HG02852 (cell line): ENCODE measurements at regions not wholly inside any gene's neighbourhood (a gene's known extent, or its start where the extent isn't known, plus 50 kb on each side); places are given as distances from the start of the nearest gene placed in this dataset.

Experiments used
- ATAC-seq: cut with Tn5 transposase; IDR thresholded peaks from one replicate; pipeline ENCODE4 v1.9.1; 2021; ENCODE audit warnings: mild to moderate bottlenecking, moderate library complexity; ENCODE audit not compliant: unreplicated experiment

DNA sequence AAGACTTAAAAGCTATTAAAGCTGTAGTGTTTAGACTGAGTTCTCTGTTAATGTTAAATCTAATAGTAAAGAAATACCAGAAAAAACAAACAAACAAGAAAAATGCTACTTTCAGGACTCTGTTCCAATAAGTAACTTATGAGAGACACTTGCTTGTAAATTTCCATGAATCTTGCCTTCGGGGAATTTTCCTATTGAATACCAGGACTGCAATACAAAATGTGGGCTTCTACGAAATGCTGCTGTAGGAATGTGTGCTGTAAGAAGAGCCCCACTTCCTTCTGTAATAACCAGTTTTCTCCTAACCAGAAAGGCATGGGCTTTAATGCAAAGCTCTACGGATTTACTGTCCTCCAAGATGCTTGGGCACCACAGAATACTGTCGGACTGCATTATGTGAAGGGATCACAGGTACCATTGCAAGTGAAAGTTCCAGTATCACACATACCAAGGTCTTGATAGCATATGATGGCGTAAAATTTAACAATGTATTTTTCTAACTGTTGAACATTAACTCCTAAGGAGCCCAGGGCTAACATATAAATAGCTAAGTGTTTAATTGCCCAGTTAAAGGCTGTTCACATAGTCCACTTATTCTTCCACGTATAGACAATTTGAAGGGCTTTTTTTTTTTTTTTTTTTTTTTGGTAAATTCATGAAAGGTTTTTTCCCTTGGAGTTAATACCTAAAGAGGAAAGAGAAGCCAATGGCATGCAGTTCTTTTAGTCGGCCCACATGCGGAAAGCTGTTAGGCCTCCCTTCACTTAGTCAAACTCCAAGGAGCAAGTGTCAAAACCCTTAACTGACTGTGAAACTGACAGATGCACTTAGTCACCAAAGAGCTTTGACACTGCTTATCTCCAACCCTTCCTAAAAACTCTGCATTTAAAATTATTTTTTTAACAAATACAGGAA, 564.0 kb upstream of the POU3F3 start:
- no peak for ATAC-seq

- no peak for ATAC-seq
These were observed 563.4 kb upstream of the POU3F3 start for GRCh38 chr2:104290566-104290891.

- ATAC-seq: no peak
These were observed 541.2 kb upstream of the POU3F3 start for GRCh38 chr2:104312684-104313083.

- ATAC-seq: no peak
These were observed 535.8 kb upstream of the POU3F3 start for GRCh38 chr2:104318001-104318665.

GRCh38 chr2:104321116-104321795, 532.7 kb upstream of the POU3F3 start:
- no peak for ATAC-seq

DNA sequence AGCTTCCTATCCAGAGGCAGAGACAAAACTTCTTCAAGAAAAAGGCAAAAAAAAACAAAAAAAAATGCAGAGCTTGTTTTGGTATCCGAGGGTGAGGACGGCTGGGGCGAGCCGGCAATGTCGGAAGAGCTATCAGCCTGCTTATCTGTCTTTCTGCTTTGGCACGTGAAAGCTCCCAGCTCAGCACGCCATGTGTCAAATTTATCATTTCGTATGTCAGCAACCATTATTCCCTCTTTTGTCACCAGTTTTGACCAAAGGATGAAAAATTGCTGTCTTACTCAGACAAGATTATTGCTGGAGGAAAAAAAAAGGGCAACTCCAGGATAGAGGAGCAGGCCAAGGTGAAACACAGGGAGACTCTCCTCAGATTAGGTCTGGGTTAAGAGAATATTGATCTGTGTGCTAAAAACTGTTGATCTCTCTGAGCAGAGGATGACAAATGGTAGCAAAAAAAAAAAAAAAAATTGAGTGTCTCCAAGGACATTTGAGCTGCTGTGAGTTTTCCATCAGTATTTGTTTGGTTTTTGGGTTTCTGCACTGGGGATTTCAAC, 532.0 kb upstream of the POU3F3 start:
- no peak for ATAC-seq

DNA sequence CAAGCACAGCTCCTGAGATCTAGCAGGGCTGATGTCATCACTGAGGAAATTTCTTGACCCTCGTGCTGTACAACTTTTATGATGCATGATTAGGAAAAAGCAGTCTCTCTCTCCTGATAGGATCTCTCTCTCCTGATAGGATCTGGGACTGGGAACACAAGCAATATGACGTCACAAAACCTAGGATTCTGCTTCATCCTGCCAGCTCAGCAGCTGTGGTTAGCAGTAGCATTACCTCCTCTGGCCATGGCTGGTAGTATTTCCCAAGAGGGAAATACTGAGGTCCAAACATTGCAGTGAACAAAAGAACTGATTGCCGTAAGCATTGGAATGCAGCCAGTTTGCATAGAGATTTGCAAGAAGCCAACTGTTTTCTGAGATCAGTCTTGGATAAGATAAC, 521.2 kb upstream of the POU3F3 start:
- ATAC-seq: no peak

GRCh38 chr2:104337869-104338268, 516.0 kb upstream of the POU3F3 start:
- ATAC-seq: no peak

DNA sequence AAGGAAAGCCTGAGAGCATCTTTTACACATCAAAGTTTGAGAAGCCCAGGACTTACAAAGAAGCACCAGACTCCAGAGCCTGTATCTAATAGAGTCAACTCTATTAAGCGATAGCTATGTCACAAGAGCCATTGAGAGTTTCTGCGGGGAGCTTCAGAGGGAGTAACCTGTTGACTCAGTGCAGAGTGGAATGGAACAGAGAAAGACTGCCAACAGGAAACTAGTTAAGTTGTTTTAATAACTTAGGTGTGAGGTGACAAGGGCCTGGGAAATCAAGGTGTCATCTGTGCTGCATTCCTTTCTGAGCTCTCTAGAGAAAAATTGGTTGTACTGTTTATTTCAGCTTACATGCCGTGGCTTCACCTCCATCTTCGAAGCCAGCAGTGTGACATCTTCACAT, 513.8 kb upstream of the POU3F3 start:
- no peak for ATAC-seq

- ATAC-seq: no peak
These were observed 512.8 kb upstream of the POU3F3 start for GRCh38 chr2:104340879-104341828.

DNA sequence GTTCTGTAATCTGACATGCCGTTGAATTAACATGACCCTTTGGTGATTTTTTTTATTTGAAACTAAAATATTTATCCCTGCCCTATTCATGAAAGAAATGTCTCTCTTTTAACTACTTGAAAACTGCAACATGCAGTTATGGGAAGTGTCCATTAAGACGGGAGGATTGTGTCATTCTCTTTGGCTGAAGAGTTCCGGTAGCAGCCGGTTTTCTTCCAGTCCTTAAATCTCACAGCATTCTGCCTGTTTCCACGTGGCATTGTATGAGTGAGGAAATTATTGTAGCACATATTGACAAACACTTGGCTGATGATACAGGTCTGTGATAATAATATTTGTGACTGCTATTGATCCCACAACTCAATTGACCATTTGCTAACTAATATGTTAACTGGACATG, 509.6 kb upstream of the POU3F3 start:
- ATAC-seq: no peak

DNA sequence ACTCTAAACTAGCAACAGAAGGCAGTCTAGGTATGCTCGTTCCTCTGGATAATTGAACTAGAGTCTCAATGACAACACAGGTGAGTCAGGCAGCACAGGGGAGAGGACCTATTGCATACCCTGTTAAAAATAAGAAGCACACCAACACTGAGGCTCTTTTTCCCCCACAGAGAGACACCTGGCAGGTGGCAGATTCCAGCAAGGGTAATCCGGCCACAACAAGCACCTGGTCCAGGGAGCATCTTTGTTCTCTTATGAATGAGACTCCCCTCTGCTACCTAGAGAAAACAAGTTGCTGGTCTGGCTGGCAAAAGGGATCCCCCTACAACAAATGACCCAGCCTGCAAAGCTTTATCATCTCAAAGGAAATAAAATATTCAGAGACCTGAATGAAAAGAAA, 508.9 kb upstream of the POU3F3 start:
- ATAC-seq: no peak

- ATAC-seq: no peak
These were observed 495.8 kb upstream of the POU3F3 start for GRCh38 chr2:104358122-104358521.

GRCh38 chr2:104361414-104361813, 492.5 kb upstream of the POU3F3 start:
- ATAC-seq: no peak

- no peak for ATAC-seq
These were observed 485.8 kb upstream of the POU3F3 start for GRCh38 chr2:104368089-104368488.

DNA sequence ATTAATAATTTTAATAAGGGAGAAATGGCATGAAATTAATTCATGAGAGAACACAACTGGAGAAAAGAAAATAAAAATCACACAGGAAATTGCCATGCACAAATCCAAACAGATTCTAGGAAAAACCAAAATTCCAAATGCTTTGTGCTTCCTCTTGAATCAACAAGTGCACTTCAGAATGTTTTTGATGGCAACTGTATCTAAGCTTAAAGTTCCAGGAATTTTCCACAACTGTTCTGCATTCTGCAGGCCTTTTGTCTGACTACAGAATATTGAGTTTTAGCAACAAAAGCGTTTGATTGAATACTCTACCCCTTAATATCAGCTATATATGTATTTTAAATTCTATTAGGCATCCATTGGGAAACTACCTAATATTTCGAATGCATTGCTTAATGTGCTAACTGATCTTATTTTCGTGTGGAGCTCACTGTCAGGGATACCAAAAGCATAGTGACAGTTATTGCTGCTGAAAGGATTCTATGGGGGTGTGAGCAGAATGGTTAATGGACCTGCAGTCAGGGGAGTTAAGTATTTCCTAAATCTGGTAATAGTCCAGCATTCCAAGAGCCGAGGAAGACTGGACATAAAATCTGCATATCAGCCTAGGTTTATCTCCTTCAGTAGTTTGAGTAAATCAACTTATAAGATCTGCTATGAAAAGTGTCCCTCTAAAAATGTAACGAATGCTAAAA, 482.7 kb upstream of the POU3F3 start:
- no peak for ATAC-seq

DNA sequence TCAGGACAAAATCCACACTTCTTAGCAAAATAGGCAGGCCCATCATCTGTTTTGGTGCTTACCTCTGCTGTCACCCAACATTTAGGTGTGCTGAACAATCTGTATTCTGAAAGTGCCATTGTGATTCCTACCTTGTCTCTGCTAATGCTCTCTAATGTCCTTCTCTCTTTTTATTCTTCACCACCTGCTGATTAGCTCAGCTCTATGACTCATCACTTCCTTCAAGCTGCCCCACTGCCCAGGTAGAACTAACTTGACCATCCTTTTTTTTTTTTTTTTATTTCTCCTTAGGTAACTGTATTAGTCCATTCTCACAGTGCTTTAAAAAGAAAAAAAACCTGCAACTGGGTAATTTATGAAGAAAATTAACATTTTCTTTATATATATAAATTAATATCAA, 478.7 kb upstream of the POU3F3 start:
- ATAC-seq: no peak

DNA sequence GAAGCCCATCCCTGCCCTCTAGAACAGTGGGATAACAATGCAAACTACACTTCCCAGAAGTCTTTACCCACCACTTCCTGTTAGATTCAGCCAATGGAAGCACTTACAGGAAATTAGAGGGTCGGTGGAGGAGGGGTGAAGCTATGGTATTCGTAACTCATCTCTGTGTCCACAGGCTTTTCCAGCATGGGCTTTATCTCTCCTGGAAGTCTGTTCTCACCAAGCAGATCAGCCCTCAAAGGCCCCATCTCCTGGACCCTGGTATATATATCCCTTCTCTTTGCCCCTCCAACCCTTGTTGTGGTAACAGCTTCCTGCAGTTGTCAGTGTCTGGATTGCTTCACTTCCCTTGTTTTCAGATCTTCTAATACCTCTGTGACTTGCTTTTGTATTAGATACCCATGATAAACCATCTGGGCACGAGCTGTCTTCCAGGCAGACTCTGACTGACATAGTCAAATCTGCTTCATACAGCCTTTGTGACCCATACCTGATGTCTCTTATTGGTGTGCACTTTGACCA, 475.0 kb upstream of the POU3F3 start:
- ATAC-seq: peak; percentile 81

GRCh38 chr2:104384961-104385360, 469.0 kb upstream of the POU3F3 start:
- no peak for ATAC-seq

- ATAC-seq: no peak
These were observed 468.2 kb upstream of the POU3F3 start for GRCh38 chr2:104385743-104386142.
